ENCODE measurements at regions not wholly inside any gene's neighbourhood (a gene's known extent, or its start where the extent isn't known, plus 50 kb on each side); places are given as distances from the start of the nearest gene placed in this dataset.
"Not testable (repeated sequence)": the region's sequence is repeated elsewhere in the genome, so short reads cannot be mapped to it uniquely, and the experiment has no call there.

- H3K4me2 ChIP-seq (ENCODE audit: low read length), result no peak overlapping the region
- H3K9me2 ChIP-seq (replicated peaks; ENCODE audit: control insufficient read depth, low read length), result no peaks in the 10 kb centered on the region
- no peaks in the 10 kb centered on the region; the same call in 1 of the 2 replicates for H3K9me3 ChIP-seq (ENCODE audit: control insufficient read depth, insufficient read depth, low read length)
- H3K27ac ChIP-seq (ENCODE audit: low read depth, low read length), result no peak overlapping the region
- no peaks in the 10 kb centered on the region for H3F3A ChIP-seq (ENCODE audit: control insufficient read depth, insufficient read depth)
- TF ChIP-seq CTCF (IDR thresholded peaks at IDR 0.05; ENCODE audit: low read depth, low read length, poor library complexity, severe bottlenecking) (no peak), EZH2phosphoT487 (IDR thresholded peaks at IDR 0.05; ENCODE audit: borderline replicate concordance, low read length) (no peak)
- H3K4me1 ChIP-seq (ENCODE audit: control insufficient read depth, low read length), result peaks cover 14% of the 10 kb centered on the region
- no peaks in the 10 kb centered on the region for H3K79me2 ChIP-seq (ENCODE audit: control insufficient read depth, low read length)
- no peaks in the 10 kb centered on the region for H3K27me3 ChIP-seq (ENCODE audit: control insufficient read depth, low read length)
- H4K20me1 ChIP-seq (ENCODE audit: control insufficient read depth, insufficient read depth, low read depth, low read length), result no peaks in the 10 kb centered on the region
- H3K4me3 ChIP-seq (ENCODE audit: low read length), result no peak overlapping the region
- H3K36me3 ChIP-seq (ENCODE audit: control insufficient read depth, low read length), result no peaks in the 10 kb centered on the region
Observed at GRCh38 chr3:153370680-153371079, 208.7 kb downstream of the RAP2B start.

GRCh38 chr3:153372326-153372725 lies 210.3 kb downstream of the RAP2B start:
- H3K27ac ChIP-seq (ENCODE audit: low read depth, low read length), result no peak overlapping the region
- no peak for TF ChIP-seq EZH2phosphoT487 (IDR thresholded peaks at IDR 0.05; ENCODE audit: borderline replicate concordance, low read length)
- TF ChIP-seq CTCF (IDR thresholded peaks at IDR 0.05; ENCODE audit: low read depth, low read length, poor library complexity, severe bottlenecking), result no peak
- no peaks in the 10 kb centered on the region for H3K79me2 ChIP-seq (ENCODE audit: control insufficient read depth, low read length)
- no peak overlapping the region for H3K4me3 ChIP-seq (ENCODE audit: low read length)
- no peaks in the 10 kb centered on the region for H3K36me3 ChIP-seq (ENCODE audit: control insufficient read depth, low read length)
- no peaks in the 10 kb centered on the region for H4K20me1 ChIP-seq (ENCODE audit: control insufficient read depth, insufficient read depth, low read depth, low read length)
- H3F3A ChIP-seq (ENCODE audit: control insufficient read depth, insufficient read depth), result no peaks in the 10 kb centered on the region
- no peaks in the 10 kb centered on the region; the same call in 1 of the 2 replicates for H3K9me3 ChIP-seq (ENCODE audit: control insufficient read depth, insufficient read depth, low read length)
- no peaks in the 10 kb centered on the region for H3K27me3 ChIP-seq (ENCODE audit: control insufficient read depth, low read length)
- peaks cover 14% of the 10 kb centered on the region for H3K4me1 ChIP-seq (ENCODE audit: control insufficient read depth, low read length)
- H3K4me2 ChIP-seq (ENCODE audit: low read length), result no peak overlapping the region
- H3K9me2 ChIP-seq (replicated peaks; ENCODE audit: control insufficient read depth, low read length), result no peaks in the 10 kb centered on the region

DNA sequence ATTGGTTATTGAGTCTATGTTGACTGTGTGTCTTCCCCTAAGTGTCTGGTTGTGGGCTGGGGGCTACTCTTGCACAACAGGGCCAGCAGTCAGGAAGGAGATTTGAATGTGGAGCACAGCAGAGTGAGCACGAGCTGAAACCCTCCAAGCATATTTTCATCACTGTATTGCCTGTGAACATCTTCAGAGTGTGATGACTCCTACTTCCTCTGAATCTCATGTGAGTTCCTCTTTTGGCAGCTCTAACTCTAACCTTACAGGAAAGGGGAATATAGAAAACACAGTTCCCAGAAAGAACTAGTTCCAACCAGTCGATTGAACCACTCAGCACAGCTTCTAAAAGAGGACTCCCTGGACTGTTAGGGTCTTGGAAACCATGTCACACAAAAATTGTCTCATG lies 211.6 kb downstream of the RAP2B start:
- H3K9me2 ChIP-seq (replicated peaks; ENCODE audit: control insufficient read depth, low read length), result no peaks in the 10 kb centered on the region
- H3K27ac ChIP-seq (ENCODE audit: low read depth, low read length), result no peak overlapping the region
- no peak for TF ChIP-seq CTCF (IDR thresholded peaks at IDR 0.05; ENCODE audit: low read depth, low read length, poor library complexity, severe bottlenecking)
- TF ChIP-seq EZH2phosphoT487 (IDR thresholded peaks at IDR 0.05; ENCODE audit: borderline replicate concordance, low read length), result no peak
- no peaks in the 10 kb centered on the region for H4K20me1 ChIP-seq (ENCODE audit: control insufficient read depth, insufficient read depth, low read depth, low read length)
- no peaks in the 10 kb centered on the region for H3K79me2 ChIP-seq (ENCODE audit: control insufficient read depth, low read length)
- H3F3A ChIP-seq (ENCODE audit: control insufficient read depth, insufficient read depth), result no peaks in the 10 kb centered on the region
- H3K36me3 ChIP-seq (ENCODE audit: control insufficient read depth, low read length), result no peaks in the 10 kb centered on the region
- H3K4me2 ChIP-seq (ENCODE audit: low read length), result peak overlapping the region; percentile 52
- H3K27me3 ChIP-seq (ENCODE audit: control insufficient read depth, low read length), result no peaks in the 10 kb centered on the region
- H3K9me3 ChIP-seq (ENCODE audit: control insufficient read depth, insufficient read depth, low read length), result no peaks in the 10 kb centered on the region; the same call in 1 of the 2 replicates
- 0 out of 2 replicates have a peak overlapping the region, but pooled peaks have one; percentile 26 for H3K4me3 ChIP-seq (ENCODE audit: low read length)
- H3K4me1 ChIP-seq (ENCODE audit: control insufficient read depth, low read length), result peaks cover 14% of the 10 kb centered on the region

DNA sequence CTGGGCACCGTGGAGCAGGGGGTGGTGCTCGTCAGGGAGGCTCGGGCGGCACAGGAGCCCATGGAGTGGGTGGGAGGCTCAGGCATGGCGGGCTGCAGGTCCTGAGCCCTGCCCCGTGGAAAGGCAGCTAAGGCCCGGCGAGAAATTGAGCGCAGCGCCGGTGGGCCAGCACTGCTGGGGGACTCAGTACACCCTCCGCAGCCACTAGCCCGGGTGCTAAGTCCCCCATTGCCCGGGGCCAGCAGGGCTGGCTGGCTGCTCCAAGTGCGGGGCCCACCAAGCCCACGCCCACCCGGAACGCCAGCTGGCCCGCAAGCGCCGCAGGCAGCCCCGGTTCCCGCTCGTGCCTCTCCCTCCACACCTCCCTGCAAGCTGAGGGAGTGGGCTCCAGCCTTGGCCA lies 216.3 kb downstream of the RAP2B start:
- not testable (repeated sequence) for H3K9me3 ChIP-seq (ENCODE audit: control insufficient read depth, insufficient read depth, low read length); H3F3A ChIP-seq (ENCODE audit: control insufficient read depth, insufficient read depth); H3K36me3 ChIP-seq (ENCODE audit: control insufficient read depth, low read length); H3K4me1 ChIP-seq (ENCODE audit: control insufficient read depth, low read length); H3K27me3 ChIP-seq (ENCODE audit: control insufficient read depth, low read length); H3K4me2 ChIP-seq (ENCODE audit: low read length); H3K9me2 ChIP-seq (replicated peaks; ENCODE audit: control insufficient read depth, low read length); H4K20me1 ChIP-seq (ENCODE audit: control insufficient read depth, insufficient read depth, low read depth, low read length); H3K27ac ChIP-seq (ENCODE audit: low read depth, low read length); H3K79me2 ChIP-seq (ENCODE audit: control insufficient read depth, low read length); H3K4me3 ChIP-seq (ENCODE audit: low read length)
